Liver (tissue), 8 donors: ENCODE measurements at regions not wholly inside any gene's neighbourhood (a gene's known extent, or its start where the extent isn't known, plus 50 kb on each side); places are given as distances from the start of the nearest gene placed in this dataset.
A peak's percentile ranks its signal among the peaks of the same experiment; 100 is the strongest.

Experiments used
- DNase-seq: peaks from one replicate; pipeline ENCODE4 v3.0.0-alpha.2; 2017; ENCODE audit warnings: low spot score
- H3K27ac ChIP-seq, 2 donors: one replicate each; pipeline ENCODE4 v1.7.0; 2013; ENCODE audit warnings: inconsistent platforms in 2 of 2, low read length in 2 of 2, control low read depth in 1 of 2, low read depth in 1 of 2, mild to moderate bottlenecking in 1 of 2
- H3K27me3 ChIP-seq, 4 donors: one replicate each; pipeline versions ENCODE4 v1.6.1 to v1.7.0; 2013; ENCODE audit warnings: low read length in 3 of 4, inconsistent platforms in 1 of 4, mild to moderate bottlenecking in 1 of 4, moderate library complexity in 1 of 4; ENCODE audit not compliant: control insufficient read depth in 4 of 4, insufficient read depth in 4 of 4
- H3K36me3 ChIP-seq, 4 donors: one replicate each; pipeline versions ENCODE4 v1.6.1 to v1.7.0; 2013; ENCODE audit warnings: low read length in 3 of 4, mild to moderate bottlenecking in 3 of 4, low read depth in 1 of 4, moderate library complexity in 1 of 4; ENCODE audit not compliant: control insufficient read depth in 4 of 4, insufficient read depth in 3 of 4
- H3K4me1 ChIP-seq, 4 donors: one replicate each; pipeline versions ENCODE4 v1.6.1 to v1.7.0; 2013; ENCODE audit warnings: low read length in 3 of 4, mild to moderate bottlenecking in 3 of 4, moderate library complexity in 1 of 4; ENCODE audit not compliant: control insufficient read depth in 4 of 4, insufficient read depth in 4 of 4
- H3K4me3 ChIP-seq, 3 donors: one replicate each; pipeline versions ENCODE4 v1.6.1 to v1.7.0; 2013; ENCODE audit warnings: low read length in 3 of 3, control low read depth in 1 of 3, low read depth in 1 of 3, mild to moderate bottlenecking in 1 of 3
- H3K9ac ChIP-seq, 2 donors: one replicate each; pipeline ENCODE4 v1.7.0; 2013; ENCODE audit warnings: low read length in 2 of 2, mild to moderate bottlenecking in 2 of 2, moderate library complexity in 2 of 2, control low read depth in 1 of 2, low read depth in 1 of 2
- H3K9me3 ChIP-seq, 4 donors: one replicate each; pipeline versions ENCODE4 v1.6.1 to v1.7.0; 2013; ENCODE audit warnings: low read length in 3 of 4; ENCODE audit not compliant: control insufficient read depth in 4 of 4
- EGR1 ChIP-seq, 2 donors: IDR thresholded peaks; 2 replicates each; pipeline ENCODE4 v1.6.1; 2016 to 2018; ENCODE audit warnings: antibody characterized with exemption in 2 of 2, low read depth in 2 of 2
- FOXA1 ChIP-seq: IDR thresholded peaks from 2 replicates; pipeline ENCODE4 v1.6.1; 2016; ENCODE audit warnings: antibody characterized with exemption
- FOXA2 ChIP-seq: IDR thresholded peaks from 2 replicates; pipeline ENCODE4 v1.6.1; 2016; ENCODE audit warnings: antibody characterized with exemption
- GABPA ChIP-seq, 2 donors: IDR thresholded peaks in 1 of 2; conservative IDR thresholded peaks in 1 of 2; 2 replicates each; pipeline ENCODE4 v1.6.1; 2016; ENCODE audit warnings: antibody characterized with exemption in 2 of 2, mild to moderate bottlenecking in 1 of 2, moderate library complexity in 1 of 2
- HNF4A ChIP-seq, 2 donors: conservative IDR thresholded peaks; 2 replicates each; pipeline ENCODE4 v1.6.1; 2016; ENCODE audit warnings: antibody characterized with exemption in 2 of 2, mild to moderate bottlenecking in 2 of 2
- HNF4G ChIP-seq: IDR thresholded peaks from 2 replicates; pipeline ENCODE4 v1.6.1; 2016; ENCODE audit warnings: antibody characterized with exemption
- JUND ChIP-seq, 2 donors: IDR thresholded peaks; 2 replicates each; pipeline ENCODE4 v1.6.1; 2016; ENCODE audit warnings: antibody characterized with exemption in 2 of 2
- NR2F2 ChIP-seq: IDR thresholded peaks from 2 replicates; pipeline ENCODE4 v1.6.1; 2016; ENCODE audit warnings: antibody characterized with exemption
- RAD21 ChIP-seq, 2 donors: IDR thresholded peaks; 2 replicates each; pipeline ENCODE4 v1.6.1; 2016; ENCODE audit warnings: antibody characterized with exemption in 2 of 2, mild to moderate bottlenecking in 2 of 2
- RXRA ChIP-seq, 2 donors: IDR thresholded peaks; 2 replicates each; pipeline ENCODE4 v1.6.1; 2017 to 2018; ENCODE audit warnings: antibody characterized with exemption in 2 of 2, mild to moderate bottlenecking in 1 of 2
- SP1 ChIP-seq: IDR thresholded peaks from 2 replicates; pipeline ENCODE4 v1.6.1; 2018; ENCODE audit warnings: antibody characterized with exemption, mild to moderate bottlenecking
- TAF1 ChIP-seq: conservative IDR thresholded peaks from 2 replicates; pipeline ENCODE4 v1.6.1; 2016; ENCODE audit warnings: antibody characterized with exemption, mild to moderate bottlenecking
- YY1 ChIP-seq: IDR thresholded peaks from 2 replicates; pipeline ENCODE4 v1.6.1; 2016; ENCODE audit warnings: antibody characterized with exemption, mild to moderate bottlenecking
- WGBS: extraction: QIAGEN DNeasy Blood & Tissue Kit; methylation state at CpG from one replicate; pipeline ENCODE4 v1.1.7; 2013; 5-methylcytosine and 5-hydroxymethylcytosine counted together
- TF ChIP-seq, protein P1 (sequence below): fragments of 150-350 bp; IDR thresholded peaks from 2 replicates; pipeline ENCODE4 v1.5.1; 2017; ENCODE audit warnings: improper control_type of control experiment, low read depth, low read length; ENCODE audit not compliant: missing input control
- TF ChIP-seq, protein P2 (sequence below): IDR thresholded peaks from 2 replicates; pipeline ENCODE4 v1.6.1; 2016; ENCODE audit warnings: antibody characterized with exemption
- TF ChIP-seq, protein P3 (sequence below): IDR thresholded peaks from 2 replicates; pipeline ENCODE4 v1.6.1; 2016; ENCODE audit warnings: antibody characterized with exemption
- TF ChIP-seq, protein P4 (sequence below): IDR thresholded peaks from 2 replicates; pipeline ENCODE4 v1.6.1; 2016; ENCODE audit warnings: antibody characterized with exemption
- TF ChIP-seq, protein P5 (sequence below): IDR thresholded peaks from 2 replicates; pipeline ENCODE4 v1.6.1; 2016; ENCODE audit warnings: antibody characterized with exemption, mild to moderate bottlenecking
- donor health status: healthy.
- donor health status: healthy.
- donor health status: healthy.
- donor health status: healthy.
- donor health status: healthy.

DNA sequence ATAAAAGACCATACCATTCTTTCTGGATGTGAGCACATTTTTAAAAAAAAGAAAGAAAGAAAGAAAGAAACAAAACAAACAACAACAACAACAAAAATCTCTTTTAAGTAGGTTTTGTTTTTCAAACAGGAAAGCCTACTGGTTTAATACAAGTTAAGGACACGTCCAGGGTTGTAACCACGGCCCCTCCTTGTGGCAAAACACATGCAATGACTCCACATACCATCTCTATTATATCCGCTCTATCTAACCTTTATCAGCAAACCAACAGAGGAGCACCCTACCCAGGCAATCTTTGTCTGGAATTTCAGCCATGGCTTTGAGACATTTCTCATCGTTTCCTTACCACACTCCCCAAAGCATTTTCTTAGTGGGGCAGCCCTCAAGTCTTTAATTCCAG lies 360.5 kb upstream of the TMPO start:
- WGBS: 18% methylated on average over 4 of the region's 4 CpGs
- no peak for TF ChIP-seq JUND (IDR thresholded peaks at IDR 0.05)
- TF ChIP-seq FOXA1: no peak
- TF ChIP-seq RAD21 (IDR thresholded peaks at IDR 0.05): peak; percentile 53 to 59
- no peak for TF ChIP-seq TAF1
- no peak for TF ChIP-seq YY1
- TF ChIP-seq, protein P1, sequence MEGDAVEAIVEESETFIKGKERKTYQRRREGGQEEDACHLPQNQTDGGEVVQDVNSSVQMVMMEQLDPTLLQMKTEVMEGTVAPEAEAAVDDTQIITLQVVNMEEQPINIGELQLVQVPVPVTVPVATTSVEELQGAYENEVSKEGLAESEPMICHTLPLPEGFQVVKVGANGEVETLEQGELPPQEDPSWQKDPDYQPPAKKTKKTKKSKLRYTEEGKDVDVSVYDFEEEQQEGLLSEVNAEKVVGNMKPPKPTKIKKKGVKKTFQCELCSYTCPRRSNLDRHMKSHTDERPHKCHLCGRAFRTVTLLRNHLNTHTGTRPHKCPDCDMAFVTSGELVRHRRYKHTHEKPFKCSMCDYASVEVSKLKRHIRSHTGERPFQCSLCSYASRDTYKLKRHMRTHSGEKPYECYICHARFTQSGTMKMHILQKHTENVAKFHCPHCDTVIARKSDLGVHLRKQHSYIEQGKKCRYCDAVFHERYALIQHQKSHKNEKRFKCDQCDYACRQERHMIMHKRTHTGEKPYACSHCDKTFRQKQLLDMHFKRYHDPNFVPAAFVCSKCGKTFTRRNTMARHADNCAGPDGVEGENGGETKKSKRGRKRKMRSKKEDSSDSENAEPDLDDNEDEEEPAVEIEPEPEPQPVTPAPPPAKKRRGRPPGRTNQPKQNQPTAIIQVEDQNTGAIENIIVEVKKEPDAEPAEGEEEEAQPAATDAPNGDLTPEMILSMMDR: peak; percentile 23
- no peak for TF ChIP-seq HNF4G
- TF ChIP-seq, protein P2, sequence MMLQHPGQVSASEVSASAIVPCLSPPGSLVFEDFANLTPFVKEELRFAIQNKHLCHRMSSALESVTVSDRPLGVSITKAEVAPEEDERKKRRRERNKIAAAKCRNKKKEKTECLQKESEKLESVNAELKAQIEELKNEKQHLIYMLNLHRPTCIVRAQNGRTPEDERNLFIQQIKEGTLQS: no peak
- no peak for TF ChIP-seq RXRA (IDR thresholded peaks at IDR 0.05)
- no peak for TF ChIP-seq FOXA2
- Histone ChIP-seq H3K27ac (no peak overlapping the region), H3K36me3 (no peaks in the 10 kb centered on the region), H3K9me3 (no peaks in the 10 kb centered on the region), H3K4me3 (no peak overlapping the region), H3K4me1 (no peaks in the 10 kb centered on the region), H3K9ac (no peak overlapping the region), H3K27me3 (no peaks in the 10 kb centered on the region)
- no peak for DNase-seq

DNA sequence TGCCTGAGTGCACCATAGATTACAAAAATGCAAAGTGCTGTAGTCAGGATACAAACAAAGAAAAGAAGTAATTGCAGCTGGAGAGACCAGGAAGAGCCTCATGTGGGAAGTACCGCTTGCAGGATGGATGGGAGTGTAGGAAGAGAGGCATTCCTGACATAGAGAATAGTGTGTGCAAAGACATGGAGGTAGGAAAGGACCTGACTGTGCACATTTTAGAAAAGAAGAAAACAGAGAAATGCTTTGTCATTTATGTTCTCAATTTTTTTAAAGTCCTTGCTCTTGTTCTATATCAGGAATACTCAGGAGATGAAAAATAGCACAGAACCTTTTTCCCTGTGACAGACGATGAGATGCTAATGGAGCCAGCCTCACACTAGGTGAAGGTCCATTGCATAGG lies 358.7 kb upstream of the TMPO start:
- WGBS: 82% methylated on average over 2 of the region's 2 CpGs
- no peak overlapping the region for H3K27ac ChIP-seq
- no peaks in the 10 kb centered on the region for H3K36me3 ChIP-seq
- no peaks in the 10 kb centered on the region for H3K4me1 ChIP-seq
- no peak for DNase-seq
- H3K27me3 ChIP-seq: no peaks in the 10 kb centered on the region
- H3K4me3 ChIP-seq: no peak overlapping the region
- TF ChIP-seq TAF1 (no peak), FOXA2 (no peak), SP1 (no peak), NR2F2 (no peak), HNF4A (conservative IDR thresholded peaks at IDR 0.05) (no peak), HNF4G (no peak), RXRA (IDR thresholded peaks at IDR 0.05) (no peak), RAD21 (IDR thresholded peaks at IDR 0.05) (no peak), FOXA1 (no peak), GABPA (IDR thresholded peaks at IDR 0.05 in 1 of 2, conservative IDR thresholded peaks at IDR 0.05 in 1 of 2) (no peak), JUND (IDR thresholded peaks at IDR 0.05) (no peak), EGR1 (IDR thresholded peaks at IDR 0.05; ENCODE audit: low read depth in 2 of 2) (no peak), YY1 (no peak)
- TF ChIP-seq, protein P3, sequence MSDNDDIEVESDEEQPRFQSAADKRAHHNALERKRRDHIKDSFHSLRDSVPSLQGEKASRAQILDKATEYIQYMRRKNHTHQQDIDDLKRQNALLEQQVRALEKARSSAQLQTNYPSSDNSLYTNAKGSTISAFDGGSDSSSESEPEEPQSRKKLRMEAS: no peak
- TF ChIP-seq, protein P1: no peak
- TF ChIP-seq, protein P4, sequence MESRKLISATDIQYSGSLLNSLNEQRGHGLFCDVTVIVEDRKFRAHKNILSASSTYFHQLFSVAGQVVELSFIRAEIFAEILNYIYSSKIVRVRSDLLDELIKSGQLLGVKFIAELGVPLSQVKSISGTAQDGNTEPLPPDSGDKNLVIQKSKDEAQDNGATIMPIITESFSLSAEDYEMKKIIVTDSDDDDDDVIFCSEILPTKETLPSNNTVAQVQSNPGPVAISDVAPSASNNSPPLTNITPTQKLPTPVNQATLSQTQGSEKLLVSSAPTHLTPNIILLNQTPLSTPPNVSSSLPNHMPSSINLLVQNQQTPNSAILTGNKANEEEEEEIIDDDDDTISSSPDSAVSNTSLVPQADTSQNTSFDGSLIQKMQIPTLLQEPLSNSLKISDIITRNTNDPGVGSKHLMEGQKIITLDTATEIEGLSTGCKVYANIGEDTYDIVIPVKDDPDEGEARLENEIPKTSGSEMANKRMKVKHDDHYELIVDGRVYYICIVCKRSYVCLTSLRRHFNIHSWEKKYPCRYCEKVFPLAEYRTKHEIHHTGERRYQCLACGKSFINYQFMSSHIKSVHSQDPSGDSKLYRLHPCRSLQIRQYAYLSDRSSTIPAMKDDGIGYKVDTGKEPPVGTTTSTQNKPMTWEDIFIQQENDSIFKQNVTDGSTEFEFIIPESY: no peak
- TF ChIP-seq, protein P2: no peak
- TF ChIP-seq, protein P5, sequence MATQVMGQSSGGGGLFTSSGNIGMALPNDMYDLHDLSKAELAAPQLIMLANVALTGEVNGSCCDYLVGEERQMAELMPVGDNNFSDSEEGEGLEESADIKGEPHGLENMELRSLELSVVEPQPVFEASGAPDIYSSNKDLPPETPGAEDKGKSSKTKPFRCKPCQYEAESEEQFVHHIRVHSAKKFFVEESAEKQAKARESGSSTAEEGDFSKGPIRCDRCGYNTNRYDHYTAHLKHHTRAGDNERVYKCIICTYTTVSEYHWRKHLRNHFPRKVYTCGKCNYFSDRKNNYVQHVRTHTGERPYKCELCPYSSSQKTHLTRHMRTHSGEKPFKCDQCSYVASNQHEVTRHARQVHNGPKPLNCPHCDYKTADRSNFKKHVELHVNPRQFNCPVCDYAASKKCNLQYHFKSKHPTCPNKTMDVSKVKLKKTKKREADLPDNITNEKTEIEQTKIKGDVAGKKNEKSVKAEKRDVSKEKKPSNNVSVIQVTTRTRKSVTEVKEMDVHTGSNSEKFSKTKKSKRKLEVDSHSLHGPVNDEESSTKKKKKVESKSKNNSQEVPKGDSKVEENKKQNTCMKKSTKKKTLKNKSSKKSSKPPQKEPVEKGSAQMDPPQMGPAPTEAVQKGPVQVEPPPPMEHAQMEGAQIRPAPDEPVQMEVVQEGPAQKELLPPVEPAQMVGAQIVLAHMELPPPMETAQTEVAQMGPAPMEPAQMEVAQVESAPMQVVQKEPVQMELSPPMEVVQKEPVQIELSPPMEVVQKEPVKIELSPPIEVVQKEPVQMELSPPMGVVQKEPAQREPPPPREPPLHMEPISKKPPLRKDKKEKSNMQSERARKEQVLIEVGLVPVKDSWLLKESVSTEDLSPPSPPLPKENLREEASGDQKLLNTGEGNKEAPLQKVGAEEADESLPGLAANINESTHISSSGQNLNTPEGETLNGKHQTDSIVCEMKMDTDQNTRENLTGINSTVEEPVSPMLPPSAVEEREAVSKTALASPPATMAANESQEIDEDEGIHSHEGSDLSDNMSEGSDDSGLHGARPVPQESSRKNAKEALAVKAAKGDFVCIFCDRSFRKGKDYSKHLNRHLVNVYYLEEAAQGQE: no peak
- H3K9ac ChIP-seq: no peak overlapping the region
- H3K9me3 ChIP-seq: no peaks in the 10 kb centered on the region
